ENCODE measurements at regions not wholly inside any gene's neighbourhood (a gene's known extent, or its start where the extent isn't known, plus 50 kb on each side); places are given as distances from the start of the nearest gene placed in this dataset.

- TF ChIP-seq CTCF (IDR thresholded peaks at IDR 0.05; ENCODE audit: low read depth, low read length, missing control alignments) = no peak
- no peak overlapping the region for H3K4me3 ChIP-seq (ENCODE audit: low read depth, low read length)
- no peak for DNase-seq (ENCODE audit: low read depth)
Measured at GRCh38 chr1:58035523-58035922, 511.0 kb downstream of the OMA1 start.

- no peak for DNase-seq (ENCODE audit: low read depth)
Measured at GRCh38 chr1:58033311-58033710, 513.2 kb downstream of the OMA1 start.

GRCh38 chr1:58032611-58033073 is 513.9 kb downstream of the OMA1 start:
- H3K4me3 ChIP-seq (ENCODE audit: low read depth, low read length) = no peak overlapping the region
- no peak for DNase-seq (ENCODE audit: low read depth)
- TF ChIP-seq CTCF (IDR thresholded peaks at IDR 0.05; ENCODE audit: low read depth, low read length, missing control alignments) = no peak

More at GRCh38 chr1:58033311-58033710, 513.2 kb downstream of the OMA1 start:
- no peak for TF ChIP-seq CTCF (IDR thresholded peaks at IDR 0.05; ENCODE audit: low read depth, low read length, missing control alignments)
- H3K4me3 ChIP-seq (ENCODE audit: low read depth, low read length) = no peak overlapping the region

- no peak for TF ChIP-seq CTCF (IDR thresholded peaks at IDR 0.05; ENCODE audit: low read depth, low read length, missing control alignments)
- DNase-seq (ENCODE audit: low read depth) = no peak
- H3K4me3 ChIP-seq (ENCODE audit: low read depth, low read length) = no peak overlapping the region
Measured at GRCh38 chr1:58031416-58031815, 515.1 kb downstream of the OMA1 start.

GRCh38 chr1:58030456-58030855 is 516.1 kb downstream of the OMA1 start:
- DNase-seq (ENCODE audit: low read depth) = no peak
- H3K4me3 ChIP-seq (ENCODE audit: low read depth, low read length) = no peak overlapping the region
- no peak for TF ChIP-seq CTCF (IDR thresholded peaks at IDR 0.05; ENCODE audit: low read depth, low read length, missing control alignments)

GRCh38 chr1:58017641-58018040 is 528.9 kb downstream of the OMA1 start:
- TF ChIP-seq CTCF (IDR thresholded peaks at IDR 0.05; ENCODE audit: low read depth, low read length, missing control alignments) = peak; percentile 9
- no peak for DNase-seq (ENCODE audit: low read depth)
- no peak overlapping the region for H3K4me3 ChIP-seq (ENCODE audit: low read depth, low read length)

GRCh38 chr1:58013237-58013636 is 533.3 kb downstream of the OMA1 start:
- no peak for DNase-seq (ENCODE audit: low read depth)
- no peak overlapping the region for H3K4me3 ChIP-seq (ENCODE audit: low read depth, low read length)

More at GRCh38 chr1:58013237-58013636, 533.3 kb downstream of the OMA1 start:
- peak; percentile 28 for TF ChIP-seq CTCF (IDR thresholded peaks at IDR 0.05; ENCODE audit: low read depth, low read length, missing control alignments)

Measured in GM12864 (cell line).